ENCODE measurements at regions not wholly inside any gene's neighbourhood (a gene's known extent, or its start where the extent isn't known, plus 50 kb on each side); places are given as distances from the start of the nearest gene placed in this dataset.

GRCh38 chr5:143571642-143572624 lies 168.4 kb upstream of the NR3C1 start:
- TF ChIP-seq SP1 (IDR thresholded peaks at IDR 0.05) (no peak), ELF4 (IDR thresholded peaks at IDR 0.05) (no peak), ZNF384 (IDR thresholded peaks at IDR 0.05) (no peak), ARNT (IDR thresholded peaks at IDR 0.05) (no peak), FOXM1 (IDR thresholded peaks at IDR 0.05; ENCODE audit: borderline replicate concordance) (no peak), SUZ12 (IDR thresholded peaks at IDR 0.05) (no peak)
